Activated T-cell treated with anti-CD3 and anti-CD28 coated beads for 1 hour (primary cell): ENCODE measurements at regions not wholly inside any gene's neighbourhood (a gene's known extent, or its start where the extent isn't known, plus 50 kb on each side); places are given as distances from the start of the nearest gene placed in this dataset.

Source experiments
- DNase-seq: peaks from one replicate; pipeline ENCODE4 v3.0.0-alpha.2; 2020; ENCODE audit warnings: low read depth

DNA sequence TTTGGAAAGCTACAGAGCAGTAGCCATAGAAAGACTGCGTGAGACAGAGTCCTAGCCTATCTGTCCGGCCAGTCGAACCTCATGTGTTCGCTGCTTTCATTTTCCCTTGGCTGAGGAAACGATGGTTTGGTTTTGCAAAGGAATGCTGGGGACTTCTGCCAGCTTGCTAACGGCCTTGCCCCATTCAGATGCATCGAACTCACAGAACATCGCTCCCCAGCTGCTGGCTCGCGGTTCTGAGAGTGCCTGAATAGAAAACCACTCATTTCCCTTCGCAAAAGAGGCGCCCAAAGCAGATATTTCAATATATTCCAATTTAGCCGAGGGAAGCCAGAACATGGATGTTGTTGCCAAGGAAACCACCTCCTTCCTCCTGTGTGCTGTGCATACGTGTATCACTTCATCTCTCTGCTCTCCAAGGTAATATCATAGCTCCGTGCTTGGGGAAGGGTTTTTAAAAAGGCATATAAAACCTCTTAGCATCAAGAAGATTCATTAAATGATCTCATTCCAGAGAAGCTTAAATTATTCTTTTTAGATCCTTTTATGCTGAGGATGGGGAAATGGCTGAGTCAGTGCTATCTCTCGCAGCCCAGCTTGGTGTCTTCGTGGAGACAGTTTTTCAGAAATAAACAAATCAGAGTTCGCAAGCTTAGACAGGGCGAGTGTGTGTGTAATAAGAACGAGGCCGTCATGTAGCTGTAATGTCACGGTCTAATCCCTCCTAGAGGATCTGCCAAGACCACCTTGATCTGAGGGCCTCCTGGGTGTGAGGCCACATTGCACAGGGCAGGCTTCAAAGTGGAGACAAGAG, 215.2 kb downstream of the RPS24 start:
- no peak for DNase-seq

DNA sequence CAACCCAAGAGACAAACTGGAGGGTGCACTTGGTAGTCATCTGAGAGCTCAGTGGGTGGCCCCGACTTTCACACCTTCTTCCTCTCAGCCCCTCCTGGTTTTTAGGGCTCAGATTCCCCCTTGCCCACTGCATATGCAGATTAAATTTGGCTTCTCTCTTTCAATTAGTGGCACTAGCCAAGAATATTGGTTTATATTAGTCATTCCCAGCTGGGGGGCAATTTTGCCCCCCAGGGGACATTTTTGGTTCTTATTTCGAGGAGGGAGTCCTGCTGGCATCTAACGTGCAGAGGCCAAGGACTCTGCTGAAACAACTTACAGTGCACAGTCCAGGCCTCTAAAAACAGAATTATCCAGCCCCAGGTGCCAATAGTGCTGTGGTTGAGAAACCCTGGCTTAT, 216.0 kb downstream of the RPS24 start:
- no peak for DNase-seq

DNA sequence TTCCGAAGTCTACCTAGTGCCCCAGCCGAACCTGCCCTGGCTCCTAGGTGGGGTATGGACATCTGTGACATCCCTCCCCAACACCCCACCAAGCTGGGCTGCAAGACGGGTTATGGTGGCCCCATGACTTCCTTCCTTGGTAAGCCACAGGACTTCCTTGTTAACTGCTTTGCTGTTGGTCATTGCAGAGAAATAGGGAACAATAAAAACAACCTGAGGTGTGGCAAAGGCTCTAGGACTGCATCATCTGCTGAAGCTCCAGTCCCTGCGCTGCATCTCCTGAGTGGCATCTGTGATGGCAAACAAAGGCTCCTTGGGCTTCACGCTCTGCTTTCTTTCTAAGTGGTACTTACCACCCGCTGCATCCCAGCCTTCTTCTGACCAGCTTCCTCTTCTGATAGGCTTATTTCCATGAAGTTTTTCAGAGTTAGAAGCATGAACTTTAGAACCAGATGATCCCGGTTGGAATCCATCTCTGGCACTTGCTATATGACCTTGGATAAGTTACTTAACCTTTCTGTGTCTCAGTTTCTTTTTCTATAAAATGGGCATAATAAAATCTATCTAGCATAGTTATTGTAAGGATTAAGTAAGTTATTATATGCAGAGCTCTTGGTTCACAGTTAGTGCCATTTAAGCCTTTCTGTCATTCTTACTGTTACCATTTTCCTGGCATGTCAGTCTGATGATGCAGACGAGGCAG, 216.8 kb downstream of the RPS24 start:
- no peak for DNase-seq

DNA sequence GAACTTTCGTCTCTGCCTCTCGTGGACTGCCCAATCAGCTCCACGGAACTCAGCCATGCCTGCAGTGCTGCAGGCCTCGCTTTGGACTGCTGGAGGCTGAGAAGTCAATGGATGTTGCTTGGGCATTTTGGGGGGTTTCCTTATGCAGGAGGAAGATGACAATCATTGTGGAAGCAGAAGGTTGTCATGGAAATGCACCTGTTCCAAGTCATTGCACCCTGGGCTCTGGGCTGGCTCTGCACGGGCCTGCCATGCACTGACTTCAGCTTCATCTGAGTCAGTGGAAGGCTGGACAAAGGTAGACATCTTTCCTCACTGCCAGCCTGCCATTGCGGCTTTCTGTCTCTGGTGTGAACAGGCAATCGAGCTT, 217.3 kb downstream of the RPS24 start:
- no peak for DNase-seq

DNA sequence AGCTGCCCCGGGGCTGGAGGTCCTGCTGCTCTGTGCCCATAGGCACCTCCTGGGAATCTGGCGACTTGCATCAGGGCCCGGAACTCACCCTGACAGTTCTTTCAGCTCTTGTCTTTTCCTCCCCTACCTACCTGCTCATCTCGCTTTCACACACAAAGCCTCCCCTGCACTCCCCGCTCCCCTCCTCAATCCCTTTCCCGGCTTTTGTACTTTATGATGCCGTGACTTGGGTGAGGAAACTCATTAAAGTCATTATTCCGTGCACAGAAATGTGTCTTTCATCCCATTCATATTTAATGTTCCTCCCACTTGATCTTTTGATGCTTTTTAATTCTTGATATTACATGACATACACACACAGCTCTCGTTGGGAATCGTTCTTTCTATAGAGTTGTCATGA, 218.6 kb downstream of the RPS24 start:
- DNase-seq, result no peak

DNA sequence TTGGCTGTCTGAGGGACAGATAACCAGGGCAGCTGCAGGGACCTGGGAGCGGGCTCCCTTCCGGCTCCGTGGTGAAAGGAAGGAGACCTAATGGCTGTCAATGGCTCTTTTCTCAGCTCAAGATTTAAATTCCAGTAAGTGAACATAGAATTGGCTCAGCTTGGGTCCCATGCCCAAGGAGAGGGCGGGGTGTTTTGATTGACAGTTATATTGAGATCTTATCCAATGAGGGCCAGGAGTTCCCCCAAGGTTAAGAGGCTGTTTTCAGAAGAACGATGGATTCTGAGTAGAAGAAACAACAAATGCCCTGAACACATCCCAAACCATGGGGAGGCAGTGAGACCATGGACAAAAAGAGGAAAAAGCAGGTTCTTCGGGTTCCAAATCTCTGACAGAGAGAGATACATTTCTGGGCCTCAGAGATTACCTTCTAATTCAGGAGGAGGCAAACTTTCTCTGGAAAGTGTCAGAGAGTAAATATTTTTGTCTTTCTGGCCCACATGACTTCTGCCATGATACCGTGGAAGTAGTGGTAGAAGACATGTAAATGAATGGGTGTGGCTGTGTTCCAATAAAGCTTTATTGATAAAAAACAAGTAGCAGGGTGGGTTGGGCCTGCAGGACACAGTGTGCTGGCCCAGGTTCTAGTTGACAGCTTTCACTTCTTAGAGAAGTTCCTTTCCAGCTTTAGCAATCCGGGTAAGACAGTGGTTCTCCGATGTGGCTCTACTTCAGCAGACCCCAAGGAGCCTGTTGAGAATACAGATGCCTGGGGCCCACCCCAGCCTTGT, 219.6 kb downstream of the RPS24 start:
- DNase-seq, result no peak

DNA sequence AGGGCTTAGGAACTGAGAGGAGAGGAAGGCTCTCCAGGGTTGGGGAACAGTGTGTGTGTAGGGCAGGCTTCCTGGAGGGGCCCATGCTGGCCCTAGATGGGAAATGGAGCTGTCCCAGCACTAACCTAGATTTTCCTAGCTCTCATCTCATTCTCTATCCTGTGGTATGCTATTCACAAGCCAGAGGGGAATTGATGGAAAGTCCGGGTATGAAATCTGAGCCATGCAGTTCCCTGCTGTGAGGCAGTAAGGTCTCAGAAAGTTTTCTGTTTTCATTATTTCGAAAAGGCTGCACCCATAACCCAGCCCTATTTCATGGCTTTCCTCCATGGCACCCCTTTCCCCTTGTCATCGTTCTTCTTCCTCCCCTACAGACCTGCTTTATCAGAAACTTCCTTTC, 220.3 kb downstream of the RPS24 start:
- DNase-seq, result no peak

DNA sequence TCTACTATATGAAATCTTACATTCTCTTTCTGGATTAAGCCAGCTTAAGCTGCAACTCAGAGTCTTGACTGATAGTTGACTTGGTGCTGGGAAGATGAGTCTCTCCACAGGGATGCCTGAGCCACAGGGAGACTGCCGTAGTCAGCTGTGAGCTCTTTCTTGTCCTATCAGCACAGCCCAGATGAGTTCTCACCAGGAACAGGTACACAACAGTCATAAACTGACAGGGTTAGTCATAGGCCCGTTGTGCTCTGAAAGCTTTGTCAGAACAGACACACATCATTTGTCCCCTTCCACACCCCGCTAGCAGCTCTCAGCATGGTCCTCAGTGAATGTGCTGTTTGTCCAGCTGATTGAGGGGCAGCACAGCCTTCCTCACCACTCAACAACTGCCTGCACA, 221.6 kb downstream of the RPS24 start:
- DNase-seq, result no peak

DNA sequence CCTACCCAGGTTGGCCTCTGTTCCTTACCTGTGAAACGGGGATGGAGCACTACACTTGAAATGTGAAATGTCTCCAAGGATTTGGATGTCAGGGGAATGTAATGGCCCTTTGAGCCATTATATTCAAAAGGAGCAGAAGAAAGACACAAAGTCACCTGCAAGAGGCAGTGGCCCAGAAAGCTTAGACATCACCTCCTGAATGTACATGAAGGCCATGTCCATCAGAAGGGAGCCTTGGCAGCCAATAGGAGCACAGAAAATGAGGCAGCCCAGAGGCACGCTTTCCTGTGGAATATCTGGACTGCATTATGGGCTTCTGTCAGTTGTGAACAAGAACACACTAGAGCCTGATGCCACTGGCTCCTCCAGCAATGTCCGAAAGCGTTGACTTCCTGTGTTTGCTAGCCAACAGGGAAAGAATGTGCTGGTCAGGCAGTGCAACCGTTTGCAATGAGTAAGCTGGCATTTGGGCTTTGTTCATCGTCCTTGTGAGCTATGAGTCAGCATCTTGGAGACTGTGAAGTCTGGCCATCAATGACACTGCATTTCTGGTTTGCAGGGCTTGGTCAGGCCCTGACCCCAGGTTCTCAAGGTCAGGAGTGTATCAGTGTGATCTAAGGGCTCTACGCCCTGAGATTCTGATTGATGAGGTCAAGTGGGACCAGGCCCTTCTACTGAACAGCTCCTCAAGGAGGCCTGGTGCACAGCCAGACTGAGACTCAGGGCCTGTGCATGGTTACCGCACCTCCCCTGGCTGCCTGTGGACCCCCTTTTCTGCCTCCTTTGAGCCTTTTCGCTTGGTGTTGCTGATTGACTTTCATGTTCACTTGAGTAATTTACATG, 222.4 kb downstream of the RPS24 start:
- no peak for DNase-seq

DNA sequence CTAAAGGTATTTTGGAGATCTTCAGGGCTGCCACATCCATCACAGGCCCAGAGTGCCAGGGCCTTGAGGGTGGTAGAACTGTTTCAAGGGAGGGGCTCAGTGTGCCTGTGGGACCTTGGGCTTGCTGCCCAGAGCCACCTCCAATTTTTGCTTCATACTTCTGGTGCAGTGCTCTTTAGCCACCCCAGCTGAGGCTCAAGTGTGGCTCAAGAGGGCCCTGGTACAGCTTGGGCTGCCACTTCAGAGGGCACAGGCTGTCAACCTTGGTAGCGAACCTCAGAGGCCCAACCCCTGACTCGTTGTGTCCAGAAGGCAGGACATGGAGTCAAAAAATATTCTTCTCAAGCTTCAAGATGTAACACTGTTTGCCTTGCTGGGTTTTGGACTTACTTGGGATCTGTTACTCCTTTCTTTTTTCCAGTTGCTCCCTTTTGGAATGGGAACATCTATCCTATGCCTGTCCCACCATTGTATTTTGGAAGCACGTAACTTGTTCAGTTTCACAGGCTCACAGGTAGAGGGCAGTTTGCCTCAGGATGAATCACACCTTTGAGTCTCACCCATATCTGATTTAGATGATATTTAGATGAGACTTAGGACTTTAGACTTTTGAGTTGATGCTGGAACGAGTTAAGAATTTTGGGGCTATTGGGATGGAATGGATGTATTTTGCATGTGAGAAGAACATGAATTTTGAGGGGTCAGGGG, 224.8 kb downstream of the RPS24 start:
- no peak for DNase-seq

DNA sequence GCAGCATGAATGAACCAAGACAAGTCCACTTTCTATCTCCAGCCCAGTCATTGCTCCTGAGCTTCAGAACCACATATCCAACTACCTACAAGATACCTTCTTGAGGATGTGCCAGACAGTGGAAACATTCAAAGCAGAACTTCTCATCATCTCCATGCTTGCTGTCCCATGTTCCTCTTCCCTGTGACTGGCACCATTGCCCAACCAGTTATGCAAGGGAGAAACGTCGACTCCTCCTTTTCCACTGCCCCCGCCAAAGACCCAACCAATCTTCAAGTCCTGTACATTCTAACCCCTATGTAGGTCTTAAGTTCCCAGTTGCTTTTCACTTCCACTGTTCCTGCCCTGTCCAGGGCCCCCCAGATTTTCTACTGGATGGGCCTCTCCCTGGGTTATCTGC, 225.7 kb downstream of the RPS24 start:
- DNase-seq, result no peak

DNA sequence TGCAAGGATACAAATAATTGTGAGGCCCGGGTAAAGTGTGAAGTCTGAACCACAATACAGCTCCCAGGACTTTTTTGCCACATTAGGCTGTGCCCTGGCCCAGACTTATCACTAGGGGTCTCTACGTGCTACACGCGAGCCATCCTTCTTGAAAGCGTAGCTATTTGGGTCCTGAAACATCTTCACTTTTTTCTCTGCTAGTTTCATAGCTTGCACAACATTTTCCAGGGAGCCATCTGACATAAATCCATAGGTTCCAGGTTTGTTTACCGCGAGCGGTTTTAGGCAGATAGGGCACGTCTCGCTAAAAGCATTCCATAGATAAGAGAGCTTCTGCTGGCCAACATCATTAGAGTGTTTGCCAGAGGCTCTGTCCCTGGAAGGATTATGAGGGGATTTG, 226.5 kb downstream of the RPS24 start:
- DNase-seq, result no peak

DNA sequence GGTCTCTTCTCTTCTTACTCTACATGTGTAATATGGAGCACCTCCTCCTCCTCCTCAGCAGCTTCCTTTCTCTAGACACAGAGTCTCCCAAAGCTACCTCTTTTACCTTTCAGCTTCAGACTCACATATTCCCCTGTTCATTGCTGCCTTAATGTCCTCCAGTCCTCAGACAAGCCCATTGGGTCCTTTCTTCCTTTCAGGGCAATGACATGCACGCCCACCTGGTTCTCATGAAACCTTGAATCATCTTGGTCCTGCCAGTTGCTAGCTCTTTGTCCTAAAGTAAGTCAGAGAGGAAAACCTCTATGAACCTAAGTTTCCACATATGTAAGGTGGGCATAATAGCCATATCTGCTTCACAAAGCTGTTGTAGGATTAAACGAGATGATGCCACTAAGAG, 227.0 kb downstream of the RPS24 start:
- DNase-seq, result no peak

DNA sequence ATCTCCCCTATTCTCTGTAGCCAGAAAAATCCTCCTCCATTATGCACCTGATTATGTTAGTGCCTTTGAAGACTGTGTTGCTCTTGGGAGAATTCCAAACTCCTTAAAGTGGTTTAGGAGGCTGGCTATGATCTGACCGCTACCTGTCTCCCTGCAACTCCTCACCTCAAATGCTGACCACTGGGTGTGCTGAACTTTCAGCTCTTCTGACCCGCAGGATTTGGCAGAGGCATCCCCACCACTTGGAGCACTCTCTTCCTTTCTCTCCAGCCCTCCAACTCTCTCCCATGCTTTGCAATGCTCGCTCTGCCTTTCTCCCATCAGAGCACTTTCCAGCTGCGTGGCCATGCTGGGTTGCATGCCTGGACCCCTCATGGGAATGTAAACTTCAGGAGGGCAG, 227.6 kb downstream of the RPS24 start:
- no peak for DNase-seq

DNA sequence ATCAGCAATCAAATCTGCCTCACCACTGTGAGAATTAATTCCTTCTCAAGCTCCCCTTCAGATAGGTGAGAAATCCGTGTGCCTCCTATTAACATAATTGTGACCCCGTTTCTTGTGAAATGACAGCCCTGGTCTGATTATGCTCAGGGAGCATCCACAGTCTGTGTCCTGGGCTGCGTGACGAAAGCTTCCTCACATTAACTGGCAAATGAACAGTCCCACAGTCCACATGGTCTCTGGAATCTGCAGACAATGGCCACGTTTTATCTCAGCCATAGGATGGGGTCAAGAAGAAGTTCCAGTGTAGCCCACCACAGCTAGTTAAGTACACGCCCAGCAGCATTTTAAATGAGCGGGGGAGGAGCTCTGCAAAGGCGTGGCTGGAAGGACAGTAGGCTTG, 229.2 kb downstream of the RPS24 start:
- no peak for DNase-seq

DNA sequence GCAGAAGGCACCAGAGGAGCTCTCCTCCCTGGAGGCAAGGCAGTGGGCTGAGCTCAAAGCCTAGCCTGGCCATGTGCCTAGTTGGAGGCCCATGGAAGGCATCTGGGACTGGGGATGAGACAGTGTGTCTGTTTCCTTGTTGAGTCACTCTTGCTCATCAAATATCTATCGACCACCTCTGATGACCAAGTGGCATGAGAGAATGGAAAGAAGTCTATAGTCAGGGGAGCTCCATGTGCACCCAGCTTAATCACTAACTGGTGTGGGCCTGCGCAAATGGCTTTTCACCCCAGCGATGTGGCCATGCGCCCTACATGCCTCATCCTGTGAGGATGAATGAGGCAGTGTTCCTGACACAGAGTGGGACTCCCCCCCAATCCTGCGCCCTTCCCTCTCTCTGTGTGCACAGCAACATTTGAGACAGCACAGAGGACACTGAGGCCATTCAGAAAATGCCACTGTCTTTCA, 229.9 kb downstream of the RPS24 start:
- no peak for DNase-seq

DNA sequence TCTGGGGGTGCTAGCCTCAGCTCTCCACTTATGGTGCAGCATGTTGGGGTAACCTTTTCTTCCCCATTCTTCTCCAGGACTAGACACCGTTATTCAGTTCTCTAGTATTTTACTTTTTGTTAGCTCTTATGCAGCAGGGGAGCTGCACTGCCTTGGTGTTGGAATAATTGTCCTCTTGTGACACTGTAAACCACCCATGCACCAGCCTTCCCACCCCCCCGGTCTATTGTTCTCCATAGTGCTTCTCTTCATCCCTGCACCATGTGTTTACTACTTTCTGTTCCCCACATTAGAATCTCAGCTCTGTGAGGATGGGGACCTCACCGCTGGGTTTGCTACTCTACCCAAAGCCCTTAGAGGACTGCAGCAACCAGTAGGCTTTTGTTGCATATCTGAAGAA, 230.7 kb downstream of the RPS24 start:
- no peak for DNase-seq

DNA sequence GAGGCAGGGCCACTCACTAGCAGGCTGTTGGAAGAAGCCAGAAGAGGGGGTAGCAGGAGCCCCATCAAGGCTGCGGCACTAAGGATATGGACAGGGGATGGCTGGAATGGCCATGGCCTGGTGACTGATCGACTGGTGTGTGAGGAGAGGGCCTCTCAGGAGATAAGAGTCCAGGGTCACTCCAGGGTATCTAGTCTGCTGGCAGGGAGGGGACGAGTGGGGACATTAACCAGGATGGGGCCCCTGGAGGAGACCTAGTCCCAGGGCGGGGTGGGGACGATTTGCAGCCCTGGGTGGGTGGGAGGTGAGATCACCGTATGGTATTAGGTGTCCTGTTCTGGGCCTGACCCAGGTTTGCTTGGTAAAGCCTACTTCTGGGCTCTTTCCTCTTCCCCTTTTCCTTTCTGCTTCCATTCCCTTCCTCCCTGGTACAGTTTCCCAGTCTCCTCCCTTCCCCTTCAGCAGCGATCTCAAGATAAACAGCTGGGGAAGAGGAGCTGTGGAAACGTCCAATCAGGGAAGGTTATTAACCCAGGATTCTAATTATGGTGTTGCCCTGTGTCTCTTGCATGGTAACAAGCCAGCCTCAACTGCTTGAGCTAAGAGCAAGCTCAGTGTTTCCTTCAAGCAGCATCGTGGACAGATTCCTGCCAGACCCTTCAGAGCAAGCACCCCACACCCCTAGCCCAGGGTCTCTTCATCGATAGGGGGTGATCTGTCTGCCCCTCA, 233.2 kb downstream of the RPS24 start:
- DNase-seq, result no peak

DNA sequence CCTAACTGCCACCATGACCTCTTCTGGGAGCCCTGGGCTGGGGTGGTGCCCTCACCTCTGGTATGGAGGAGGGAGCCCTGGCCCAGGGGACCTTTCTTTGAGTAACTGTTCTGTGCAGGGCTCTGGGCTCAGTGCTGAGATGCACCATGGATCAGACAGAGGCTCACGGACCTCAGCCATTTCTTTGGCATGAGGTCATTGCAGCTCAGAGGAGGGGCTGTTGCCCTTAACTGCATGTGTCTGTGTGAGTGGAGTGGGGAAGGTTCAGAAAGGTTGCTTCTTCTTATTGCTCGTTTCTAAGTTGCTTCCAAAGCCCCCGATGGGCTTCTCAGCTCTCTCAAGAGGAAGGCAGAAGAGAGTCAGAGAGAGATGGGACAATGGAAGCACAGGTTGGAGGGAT, 233.9 kb downstream of the RPS24 start:
- DNase-seq, result no peak

DNA sequence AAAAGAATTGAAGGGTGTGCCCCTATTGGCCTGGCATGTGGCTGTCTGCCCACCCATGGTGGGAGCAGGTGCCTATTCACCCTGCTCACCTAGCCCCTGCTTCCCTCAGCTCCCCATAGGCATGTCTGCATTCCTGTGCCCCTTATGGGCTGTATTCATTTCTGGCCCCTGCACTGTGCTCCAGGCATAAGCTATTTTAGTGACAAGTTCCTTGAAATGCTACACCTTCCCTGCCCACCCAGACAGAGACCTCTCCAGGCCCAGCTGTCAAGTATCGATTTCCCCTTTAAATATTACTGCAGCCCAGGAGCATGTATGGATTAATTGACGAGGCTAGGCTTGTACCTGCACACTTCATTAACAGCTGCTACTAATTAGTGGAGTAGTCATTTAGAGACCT, 235.4 kb downstream of the RPS24 start:
- no peak for DNase-seq

DNA sequence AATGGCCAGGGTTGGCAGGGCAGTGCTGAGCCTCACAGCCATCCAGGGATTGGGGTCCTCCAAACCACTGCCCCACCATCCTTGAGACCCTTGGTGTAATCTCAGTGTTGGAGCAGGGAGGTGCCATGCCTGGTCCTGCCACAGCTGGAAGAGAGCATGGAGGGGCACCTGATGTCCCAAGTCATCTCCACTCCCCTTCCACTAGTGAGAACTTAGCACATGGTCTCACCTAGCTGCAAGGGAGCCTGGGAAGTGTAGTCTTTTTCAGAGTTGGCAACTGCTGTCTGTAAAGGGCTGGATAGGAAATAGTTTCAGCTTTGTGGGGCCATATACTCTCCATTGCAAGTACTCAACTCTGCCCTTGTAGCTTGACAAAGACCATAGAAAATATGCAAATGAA, 238.7 kb downstream of the RPS24 start:
- DNase-seq, result no peak
